K562 (cell line): ENCODE measurements at regions not wholly inside any gene's neighbourhood (a gene's known extent, or its start where the extent isn't known, plus 50 kb on each side); places are given as distances from the start of the nearest gene placed in this dataset.

Experiments
- ATAC-seq: fragments of 200-7000 bp; cut with Tn5 transposase; 3 replicates; pipeline ENCODE4 v1.9.1; 2020; ENCODE audit warnings: moderate library complexity
- BruUV-seq: library from RNA; stranded (reverse); fragments of 400-500 nt; replicated peaks from 2 replicates; lab custom pipeline; 2021; lab: Mats Ljungman, UMichigan
- CTCF ChIA-PET: fragments of 300-600 bp; formaldehyde crosslinking; extraction: SDS; loops from one replicate; lab custom pipeline; 2021; ENCODE audit warnings: low intra/inter-chr PET ratio; lab: Yijun Ruan, JAX
- POLR2A ChIA-PET: fragments of 300-600, 350-650 bp; sonication (Branson Sonifier 250); formaldehyde crosslinking; extraction: SDS; loops from one replicate; lab custom pipeline; 2021; ENCODE audit warnings: antibody characterized with exemption, inconsistent platforms; lab: Yijun Ruan, JAX
- DNase-seq, 4 experiments: peaks; one replicate each; pipeline versions ENCODE4 v3.0.0 to v3.0.0-alpha.2; 2011 to 2018; ENCODE audit warnings: low spot score in 3 of 4, mixed read lengths in 3 of 4; ENCODE audit errors: extremely low read depth in 1 of 4
- FAIRE-seq: peaks from 2 replicates; lab custom pipeline; 2011; peaks lifted over from hg19 to GRCh38; lab: Jason Lieb, UNC
- H2AFZ ChIP-seq: 2 replicates; pipeline ENCODE4 v1.6.0; 2011; ENCODE audit warnings: low read depth, low read length, control low read depth, inconsistent platforms
- H3K27ac ChIP-seq: fragments of 200-600 bp; 3 replicates; pipeline ENCODE4 v1.8.0; 2011; ENCODE audit warnings: low read depth, mild to moderate bottlenecking, control low read depth, inconsistent platforms, low read length, moderate library complexity, mixed read lengths; ENCODE audit errors: extremely low read depth
- H3K27me3 ChIP-seq, 2 experiments: fragments of 300-600 bp in 1 of 2; 2 replicates in 1 of 2; 3 replicates in 1 of 2; pipeline versions ENCODE4 v1.6.0 to v1.8.0; 2011; ENCODE audit warnings: inconsistent platforms in 2 of 2, low read length in 2 of 2, mild to moderate bottlenecking in 1 of 2, mixed read lengths in 1 of 2, moderate library complexity in 1 of 2; ENCODE audit not compliant: control insufficient read depth in 2 of 2, insufficient read depth in 2 of 2
- H3K36me3 ChIP-seq: fragments of 300-600 bp; 3 replicates; pipeline ENCODE4 v1.8.0; 2011; ENCODE audit warnings: mild to moderate bottlenecking, low read length, inconsistent platforms; ENCODE audit not compliant: control insufficient read depth, insufficient read depth
- H3K4me1 ChIP-seq, 2 experiments: fragments of 200-600 bp in 1 of 2; replicated peaks in 1 of 2; 2 replicates in 1 of 2; 3 replicates in 1 of 2; pipeline versions ENCODE4 v1.5.1 to v1.8.0; 2011; ENCODE audit warnings: inconsistent platforms in 2 of 2, low read length in 2 of 2, mild to moderate bottlenecking in 1 of 2, mixed read lengths in 1 of 2, moderate library complexity in 1 of 2; ENCODE audit not compliant: control insufficient read depth in 2 of 2, insufficient read depth in 2 of 2
- H3K4me2 ChIP-seq: 2 replicates; pipeline ENCODE4 v1.6.1; 2011; ENCODE audit warnings: low read length, control low read depth, inconsistent platforms, mixed read lengths; ENCODE audit not compliant: insufficient read depth
- H3K4me3 ChIP-seq: fragments of 200-600 bp; sonication (generic), shearing (Covaris generic); 2 replicates; pipeline ENCODE4 v1.5.1; 2016; ENCODE audit warnings: control low read depth, inconsistent platforms
- H3K79me2 ChIP-seq: fragments of 200-600 bp; 3 replicates; pipeline ENCODE4 v1.8.0; 2011; ENCODE audit warnings: low read length, inconsistent platforms; ENCODE audit not compliant: control insufficient read depth, insufficient read depth
- H3K9ac ChIP-seq, 2 experiments: 2 replicates each; pipeline versions ENCODE4 v1.6.0 to v1.6.1; 2011; ENCODE audit warnings: low read depth in 2 of 2, low read length in 2 of 2, control low read depth in 1 of 2, inconsistent platforms in 1 of 2, mild to moderate bottlenecking in 1 of 2, mixed read lengths in 1 of 2; ENCODE audit not compliant: insufficient read depth in 1 of 2
- H3K9me1 ChIP-seq: one replicate; pipeline ENCODE4 v1.6.0; 2011; ENCODE audit warnings: inconsistent platforms, mild to moderate bottlenecking, low read length, moderate library complexity; ENCODE audit not compliant: control insufficient read depth, insufficient read depth
- H3K9me3 ChIP-seq: replicated peaks from 2 replicates; pipeline ENCODE4 v1.5.1; 2011; ENCODE audit warnings: low read depth, low read length, inconsistent platforms; ENCODE audit not compliant: control insufficient read depth, insufficient read depth
- H4K20me1 ChIP-seq: replicated peaks from 2 replicates; pipeline ENCODE4 v1.6.1; 2011; ENCODE audit warnings: low read length, inconsistent platforms, mixed read lengths; ENCODE audit not compliant: control insufficient read depth, insufficient read depth
- CREBBP ChIP-seq: IDR thresholded peaks from one replicate; pipeline ENCODE4 v1.6.1; 2012; ENCODE audit warnings: low read depth, mild to moderate bottlenecking, control low read depth, inconsistent platforms, low read length
- EHMT2 ChIP-seq: fragments of 450-650 bp; IDR thresholded peaks from 2 replicates; pipeline ENCODE4 v1.6.1; 2018; ENCODE audit warnings: antibody characterized with exemption
- MAX ChIP-seq: sonication (generic); formaldehyde crosslinking; IDR thresholded peaks from 2 replicates; pipeline ENCODE4 v1.9.0; 2022; ENCODE audit warnings: mild to moderate bottlenecking, missing genetic modification reagents
- NR4A1 ChIP-seq, 2 experiments: fragments of 250-450 bp in 1 of 2; fragments of 450-650 bp in 1 of 2; sonication (Bioruptor Pico) in 1 of 2; IDR thresholded peaks; 2 replicates each; pipeline versions ENCODE4 v1.4.0 to v1.6.1; 2016 to 2020; ENCODE audit warnings: mild to moderate bottlenecking in 2 of 2, missing compliant biosample characterization in 1 of 2, missing genetic modification characterization in 1 of 2, moderate library complexity in 1 of 2
- RB1 ChIP-seq: fragments of 450-650 bp; IDR thresholded peaks from 2 replicates; pipeline ENCODE4 v1.6.1; 2017; ENCODE audit warnings: low read depth, mild to moderate bottlenecking
- SRSF1 ChIP-seq: fragments of 200-400 bp; formaldehyde crosslinking; IDR thresholded peaks from 2 replicates; pipeline ENCODE4 v1.6.1; 2017; ENCODE audit warnings: mild to moderate bottlenecking, low read depth, low read length, moderate library complexity
- STAT6 ChIP-seq: sonication (generic); formaldehyde crosslinking; IDR thresholded peaks from 2 replicates; pipeline ENCODE4 v1.8.1; 2023; ENCODE audit warnings: mild to moderate bottlenecking, missing genetic modification reagents
- TCF7L2 ChIP-seq: fragments of 150-350 bp; IDR thresholded peaks from 2 replicates; pipeline ENCODE4 v1.6.1; 2016; ENCODE audit warnings: low read depth, mild to moderate bottlenecking, low read length, moderate library complexity
- TEAD2 ChIP-seq: fragments of 450-650 bp; IDR thresholded peaks from 2 replicates; pipeline ENCODE4 v1.6.1; 2016; ENCODE audit warnings: missing genetic modification characterization, control low read depth, missing compliant biosample characterization
- ZNF124 ChIP-seq: sonication (generic); formaldehyde crosslinking; IDR thresholded peaks from 2 replicates; pipeline ENCODE4 v1.8.1; 2022; ENCODE audit warnings: missing genetic modification reagents
- ZNF75A ChIP-seq: fragments of 450-650 bp; formaldehyde crosslinking; IDR thresholded peaks from 2 replicates; pipeline ENCODE4 v1.4.0; 2020; ENCODE audit warnings: mild to moderate bottlenecking
- WGBS: fragments of 100-300 bp; shearing (Covaris generic); methylation state at CpG from one replicate; pipeline ENCODE4 v1.1.6; 2016; ENCODE audit warnings: low coverage, mixed read lengths; ENCODE audit not compliant: insufficient coverage; ENCODE audit errors: missing lambda C conversion rate; 5-methylcytosine and 5-hydroxymethylcytosine counted together
- in situ Hi-C: fragments of 300-500 bp; cut with MboI; formaldehyde crosslinking; loops from 4 replicates; pipeline ENCODE4 v1.15.0; 2018; ENCODE audit warnings: inconsistent platforms, mixed read lengths
- intact Hi-C: fragments of 100-400 bp; cut with micrococcal nuclease; formaldehyde crosslinking; loops from 2 replicates; pipeline ENCODE4 v1.14.2; 2022
- TF ChIP-seq, protein P1 (sequence below): sonication (generic); formaldehyde crosslinking; IDR thresholded peaks from 2 replicates; pipeline ENCODE4 v1.8.1; 2023; ENCODE audit warnings: mild to moderate bottlenecking, missing genetic modification reagents
- TF ChIP-seq, protein P2 (sequence below): fragments of 450-650 bp; IDR thresholded peaks from 2 replicates; pipeline ENCODE4 v1.6.1; 2016; ENCODE audit warnings: mild to moderate bottlenecking
- TF ChIP-seq, protein P3 (sequence below): fragments of 450-650 bp; formaldehyde crosslinking; IDR thresholded peaks from 2 replicates; pipeline ENCODE4 v1.4.0; 2020; ENCODE audit warnings: mild to moderate bottlenecking, moderate library complexity

- no peak overlapping the region for H3K27ac ChIP-seq
- ChIA-PET CTCF (no interaction called here), POLR2A (interaction anchor here (0.6 kb wide), 1 partner anchor 308 kb away, joined by 4 read pairs; no protein-coding TSS in a partner anchor)
- H3K4me2 ChIP-seq = no peak overlapping the region
- H3K4me3 ChIP-seq = no peak overlapping the region
- H4K20me1 ChIP-seq = no peaks in the 10 kb centered on the region; the same call in 1 of the 2 replicates
- H3K9ac ChIP-seq = no peak overlapping the region
- BruUV-seq = no TSS peak
- DNase-seq (no peak), FAIRE-seq (no peak), ATAC-seq (no peak)
- intact Hi-C loops = no loop called here
- H2AFZ ChIP-seq = no peak overlapping the region
- H3K9me3 ChIP-seq = no peaks in the 10 kb centered on the region
- H3K79me2 ChIP-seq = no peaks in the 10 kb centered on the region
- in situ Hi-C loops = no loop called here
- H3K4me1 ChIP-seq = no peaks in the 10 kb centered on the region; a peak in 1 of 5 replicates
- H3K9me1 ChIP-seq = no peaks in the 10 kb centered on the region
- H3K27me3 ChIP-seq = peaks cover 25 to 61% of the 10 kb centered on the region in 2 experiments
- no peaks in the 10 kb centered on the region for H3K36me3 ChIP-seq
- under 1% methylated on average over 7 of the region's 7 CpGs for WGBS
- no peak for TF ChIP-seq RB1
- TF ChIP-seq NR4A1 (CRISPR knock-in tag; IDR thresholded peaks at IDR 0.05) = no peak
- TF ChIP-seq NR4A1 (tag; IDR thresholded peaks at IDR 0.05) = no peak
- TF ChIP-seq TCF7L2 = no peak
- no peak for TF ChIP-seq ZNF124
- TF ChIP-seq CREBBP = no peak
- no peak for TF ChIP-seq MAX (CRISPR knock-in tag)
- no peak for TF ChIP-seq TEAD2 (tag)
- TF ChIP-seq, protein P1, sequence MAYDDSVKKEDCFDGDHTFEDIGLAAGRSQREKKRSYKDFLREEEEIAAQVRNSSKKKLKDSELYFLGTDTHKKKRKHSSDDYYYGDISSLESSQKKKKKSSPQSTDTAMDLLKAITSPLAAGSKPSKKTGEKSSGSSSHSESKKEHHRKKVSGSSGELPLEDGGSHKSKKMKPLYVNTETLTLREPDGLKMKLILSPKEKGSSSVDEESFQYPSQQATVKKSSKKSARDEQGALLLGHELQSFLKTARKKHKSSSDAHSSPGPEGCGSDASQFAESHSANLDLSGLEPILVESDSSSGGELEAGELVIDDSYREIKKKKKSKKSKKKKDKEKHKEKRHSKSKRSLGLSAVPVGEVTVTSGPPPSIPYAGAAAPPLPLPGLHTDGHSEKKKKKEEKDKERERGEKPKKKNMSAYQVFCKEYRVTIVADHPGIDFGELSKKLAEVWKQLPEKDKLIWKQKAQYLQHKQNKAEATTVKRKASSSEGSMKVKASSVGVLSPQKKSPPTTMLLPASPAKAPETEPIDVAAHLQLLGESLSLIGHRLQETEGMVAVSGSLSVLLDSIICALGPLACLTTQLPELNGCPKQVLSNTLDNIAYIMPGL (CRISPR knock-in tag) = no peak
- no peak for TF ChIP-seq SRSF1
- TF ChIP-seq, protein P2, sequence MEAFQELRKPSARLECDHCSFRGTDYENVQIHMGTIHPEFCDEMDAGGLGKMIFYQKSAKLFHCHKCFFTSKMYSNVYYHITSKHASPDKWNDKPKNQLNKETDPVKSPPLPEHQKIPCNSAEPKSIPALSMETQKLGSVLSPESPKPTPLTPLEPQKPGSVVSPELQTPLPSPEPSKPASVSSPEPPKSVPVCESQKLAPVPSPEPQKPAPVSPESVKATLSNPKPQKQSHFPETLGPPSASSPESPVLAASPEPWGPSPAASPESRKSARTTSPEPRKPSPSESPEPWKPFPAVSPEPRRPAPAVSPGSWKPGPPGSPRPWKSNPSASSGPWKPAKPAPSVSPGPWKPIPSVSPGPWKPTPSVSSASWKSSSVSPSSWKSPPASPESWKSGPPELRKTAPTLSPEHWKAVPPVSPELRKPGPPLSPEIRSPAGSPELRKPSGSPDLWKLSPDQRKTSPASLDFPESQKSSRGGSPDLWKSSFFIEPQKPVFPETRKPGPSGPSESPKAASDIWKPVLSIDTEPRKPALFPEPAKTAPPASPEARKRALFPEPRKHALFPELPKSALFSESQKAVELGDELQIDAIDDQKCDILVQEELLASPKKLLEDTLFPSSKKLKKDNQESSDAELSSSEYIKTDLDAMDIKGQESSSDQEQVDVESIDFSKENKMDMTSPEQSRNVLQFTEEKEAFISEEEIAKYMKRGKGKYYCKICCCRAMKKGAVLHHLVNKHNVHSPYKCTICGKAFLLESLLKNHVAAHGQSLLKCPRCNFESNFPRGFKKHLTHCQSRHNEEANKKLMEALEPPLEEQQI = no peak
- TF ChIP-seq, protein P3, sequence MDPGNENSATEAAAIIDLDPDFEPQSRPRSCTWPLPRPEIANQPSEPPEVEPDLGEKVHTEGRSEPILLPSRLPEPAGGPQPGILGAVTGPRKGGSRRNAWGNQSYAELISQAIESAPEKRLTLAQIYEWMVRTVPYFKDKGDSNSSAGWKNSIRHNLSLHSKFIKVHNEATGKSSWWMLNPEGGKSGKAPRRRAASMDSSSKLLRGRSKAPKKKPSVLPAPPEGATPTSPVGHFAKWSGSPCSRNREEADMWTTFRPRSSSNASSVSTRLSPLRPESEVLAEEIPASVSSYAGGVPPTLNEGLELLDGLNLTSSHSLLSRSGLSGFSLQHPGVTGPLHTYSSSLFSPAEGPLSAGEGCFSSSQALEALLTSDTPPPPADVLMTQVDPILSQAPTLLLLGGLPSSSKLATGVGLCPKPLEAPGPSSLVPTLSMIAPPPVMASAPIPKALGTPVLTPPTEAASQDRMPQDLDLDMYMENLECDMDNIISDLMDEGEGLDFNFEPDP (CRISPR knock-in tag) = no peak
- TF ChIP-seq ZNF75A (CRISPR knock-in tag) = no peak
- TF ChIP-seq EHMT2 = no peak
- no peak for TF ChIP-seq STAT6
- TF ChIP-seq, all 486 proteins: peak for 0
Observed at GRCh38 chr21:41662161-41662560, 104.7 kb downstream of the RIPK4 start.
